K562 (cell line): ENCODE measurements at regions not wholly inside any gene's neighbourhood (a gene's known extent, or its start where the extent isn't known, plus 50 kb on each side); places are given as distances from the start of the nearest gene placed in this dataset.

Experiments used
- ATAC-seq: fragments of 200-7000 bp; cut with Tn5 transposase; 3 replicates; pipeline ENCODE4 v1.9.1; 2020; ENCODE audit warnings: moderate library complexity
- BruUV-seq: library from RNA; stranded (reverse); fragments of 400-500 nt; replicated peaks from 2 replicates; lab custom pipeline; 2021; lab: Mats Ljungman, UMichigan
- CTCF ChIA-PET: fragments of 300-600 bp; formaldehyde crosslinking; extraction: SDS; loops from one replicate; lab custom pipeline; 2021; ENCODE audit warnings: low intra/inter-chr PET ratio; lab: Yijun Ruan, JAX
- POLR2A ChIA-PET: fragments of 300-600, 350-650 bp; sonication (Branson Sonifier 250); formaldehyde crosslinking; extraction: SDS; loops from one replicate; lab custom pipeline; 2021; ENCODE audit warnings: antibody characterized with exemption, inconsistent platforms; lab: Yijun Ruan, JAX
- DNase-seq, 4 experiments: peaks; one replicate each; pipeline versions ENCODE4 v3.0.0 to v3.0.0-alpha.2; 2011 to 2018; ENCODE audit warnings: low spot score in 3 of 4, mixed read lengths in 3 of 4; ENCODE audit errors: extremely low read depth in 1 of 4
- FAIRE-seq: peaks from 2 replicates; lab custom pipeline; 2011; peaks lifted over from hg19 to GRCh38; lab: Jason Lieb, UNC
- H2AFZ ChIP-seq: 2 replicates; pipeline ENCODE4 v1.6.0; 2011; ENCODE audit warnings: low read depth, low read length, control low read depth, inconsistent platforms
- H3K27ac ChIP-seq: fragments of 200-600 bp; 3 replicates; pipeline ENCODE4 v1.8.0; 2011; ENCODE audit warnings: low read depth, mild to moderate bottlenecking, control low read depth, inconsistent platforms, low read length, moderate library complexity, mixed read lengths; ENCODE audit errors: extremely low read depth
- H3K27me3 ChIP-seq, 2 experiments: fragments of 300-600 bp in 1 of 2; 2 replicates in 1 of 2; 3 replicates in 1 of 2; pipeline versions ENCODE4 v1.6.0 to v1.8.0; 2011; ENCODE audit warnings: inconsistent platforms in 2 of 2, low read length in 2 of 2, mild to moderate bottlenecking in 1 of 2, mixed read lengths in 1 of 2, moderate library complexity in 1 of 2; ENCODE audit not compliant: control insufficient read depth in 2 of 2, insufficient read depth in 2 of 2
- H3K36me3 ChIP-seq: fragments of 300-600 bp; 3 replicates; pipeline ENCODE4 v1.8.0; 2011; ENCODE audit warnings: mild to moderate bottlenecking, low read length, inconsistent platforms; ENCODE audit not compliant: control insufficient read depth, insufficient read depth
- H3K4me1 ChIP-seq, 2 experiments: fragments of 200-600 bp in 1 of 2; replicated peaks in 1 of 2; 2 replicates in 1 of 2; 3 replicates in 1 of 2; pipeline versions ENCODE4 v1.5.1 to v1.8.0; 2011; ENCODE audit warnings: inconsistent platforms in 2 of 2, low read length in 2 of 2, mild to moderate bottlenecking in 1 of 2, mixed read lengths in 1 of 2, moderate library complexity in 1 of 2; ENCODE audit not compliant: control insufficient read depth in 2 of 2, insufficient read depth in 2 of 2
- H3K4me2 ChIP-seq: 2 replicates; pipeline ENCODE4 v1.6.1; 2011; ENCODE audit warnings: low read length, control low read depth, inconsistent platforms, mixed read lengths; ENCODE audit not compliant: insufficient read depth
- H3K4me3 ChIP-seq: fragments of 200-600 bp; sonication (generic), shearing (Covaris generic); 2 replicates; pipeline ENCODE4 v1.5.1; 2016; ENCODE audit warnings: control low read depth, inconsistent platforms
- H3K79me2 ChIP-seq: fragments of 200-600 bp; 3 replicates; pipeline ENCODE4 v1.8.0; 2011; ENCODE audit warnings: low read length, inconsistent platforms; ENCODE audit not compliant: control insufficient read depth, insufficient read depth
- H3K9ac ChIP-seq, 2 experiments: 2 replicates each; pipeline versions ENCODE4 v1.6.0 to v1.6.1; 2011; ENCODE audit warnings: low read depth in 2 of 2, low read length in 2 of 2, control low read depth in 1 of 2, inconsistent platforms in 1 of 2, mild to moderate bottlenecking in 1 of 2, mixed read lengths in 1 of 2; ENCODE audit not compliant: insufficient read depth in 1 of 2
- H3K9me1 ChIP-seq: one replicate; pipeline ENCODE4 v1.6.0; 2011; ENCODE audit warnings: inconsistent platforms, mild to moderate bottlenecking, low read length, moderate library complexity; ENCODE audit not compliant: control insufficient read depth, insufficient read depth
- H3K9me3 ChIP-seq: replicated peaks from 2 replicates; pipeline ENCODE4 v1.5.1; 2011; ENCODE audit warnings: low read depth, low read length, inconsistent platforms; ENCODE audit not compliant: control insufficient read depth, insufficient read depth
- H4K20me1 ChIP-seq: replicated peaks from 2 replicates; pipeline ENCODE4 v1.6.1; 2011; ENCODE audit warnings: low read length, inconsistent platforms, mixed read lengths; ENCODE audit not compliant: control insufficient read depth, insufficient read depth
- BMI1 ChIP-seq: fragments of 150-350 bp; IDR thresholded peaks from 2 replicates; pipeline ENCODE4 v1.6.1; 2014; ENCODE audit warnings: low read length
- CC2D1A ChIP-seq: fragments of 450-650 bp; IDR thresholded peaks from 2 replicates; pipeline ENCODE4 v1.6.1; 2017; ENCODE audit warnings: mild to moderate bottlenecking
- ESRRA ChIP-seq: fragments of 450-650 bp; IDR thresholded peaks from 2 replicates; pipeline ENCODE4 v1.6.1; 2014; ENCODE audit warnings: low read depth, mild to moderate bottlenecking, moderate library complexity, borderline replicate concordance
- ETV1 ChIP-seq: fragments of 450-650 bp; conservative IDR thresholded peaks from 2 replicates; pipeline ENCODE4 v1.6.1; 2016; ENCODE audit warnings: missing genetic modification characterization, control low read depth, low read depth, missing compliant biosample characterization
- HMGN3 ChIP-seq: IDR thresholded peaks from 2 replicates; pipeline ENCODE4 v1.6.1; 2011; ENCODE audit warnings: borderline replicate concordance, low read depth, mild to moderate bottlenecking, mixed read lengths, low read length; ENCODE audit not compliant: insufficient read length; ENCODE audit errors: extremely low read depth
- MXI1 ChIP-seq: IDR thresholded peaks from 2 replicates; pipeline ENCODE4 v1.6.1; 2011; ENCODE audit warnings: low read depth, mild to moderate bottlenecking, improper control_type of control experiment, low read length
- SRSF7 ChIP-seq: fragments of 200-400 bp; formaldehyde crosslinking; optimal IDR thresholded peaks from 2 replicates; pipeline ENCODE3; 2017; ENCODE audit warnings: mild to moderate bottlenecking, low read depth, low read length
- SRSF9 ChIP-seq: fragments of 200-400 bp; formaldehyde crosslinking; IDR thresholded peaks from 2 replicates; pipeline ENCODE4 v1.6.1; 2017; ENCODE audit warnings: low read depth, low read length, borderline replicate concordance
- in situ Hi-C: fragments of 300-500 bp; cut with MboI; formaldehyde crosslinking; loops from 4 replicates; pipeline ENCODE4 v1.15.0; 2018; ENCODE audit warnings: inconsistent platforms, mixed read lengths
- intact Hi-C: fragments of 100-400 bp; cut with micrococcal nuclease; formaldehyde crosslinking; loops from 2 replicates; pipeline ENCODE4 v1.14.2; 2022
- TF ChIP-seq, protein P1 (sequence below), 3 experiments: fragments of 200-800 bp in 1 of 3; sonication (Bioruptor generic) in 1 of 3; sonication (generic) in 1 of 3; formaldehyde crosslinking in 1 of 3; IDR thresholded peaks; 2 replicates each; pipeline versions ENCODE4 v1.6.1 to v1.8.0; 2016 to 2022; ENCODE audit warnings: mild to moderate bottlenecking in 2 of 3, missing compliant biosample characterization in 2 of 3, missing genetic modification characterization in 2 of 3, missing genetic modification reagents in 1 of 3
- TF ChIP-seq, protein P2 (sequence below), 2 experiments: fragments of 450-650 bp in 1 of 2; sonication (generic) in 1 of 2; formaldehyde crosslinking in 1 of 2; IDR thresholded peaks in 1 of 2; conservative IDR thresholded peaks in 1 of 2; 2 replicates each; pipeline versions ENCODE4 v1.6.1 to v1.8.1; 2016 to 2023; ENCODE audit warnings: mild to moderate bottlenecking in 2 of 2, moderate library complexity in 2 of 2, inconsistent platforms in 1 of 2, missing genetic modification reagents in 1 of 2
- TF ChIP-seq, protein P3 (sequence below): sonication (generic); formaldehyde crosslinking; IDR thresholded peaks from 2 replicates; pipeline ENCODE4 v1.8.1; 2022; ENCODE audit warnings: missing genetic modification reagents

DNA sequence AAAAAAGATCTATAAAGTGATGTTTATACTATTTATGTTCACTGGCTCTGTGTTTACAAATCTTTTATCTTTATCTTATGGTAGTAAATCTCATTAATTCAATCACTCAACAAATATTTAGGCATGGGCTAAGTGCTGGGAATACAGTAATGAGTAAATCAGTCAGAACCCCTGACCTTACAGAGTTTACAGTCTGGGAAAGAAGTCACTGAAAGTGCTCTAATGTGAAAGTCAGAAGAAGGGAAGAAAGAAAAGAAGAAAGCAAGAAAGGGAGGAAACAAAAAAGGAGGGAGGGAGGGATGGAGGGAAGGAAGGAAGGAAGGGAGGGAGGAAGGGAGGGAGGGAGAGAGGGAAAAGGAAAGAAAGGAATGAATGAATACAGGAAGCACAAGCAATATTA lies 96.8 kb upstream of the SOX2 start:
- BruUV-seq, result no TSS peak
- no peak for FAIRE-seq

More for the DNA sequence above, 96.8 kb upstream of the SOX2 start:
- H4K20me1 ChIP-seq, result no peaks in the 10 kb centered on the region
- no peak overlapping the region for H3K4me2 ChIP-seq
- ATAC-seq (no peak), DNase-seq (no peak)
- intact Hi-C loops, result no loop called here
- POLR2A ChIA-PET, result no interaction called here
- H3K9ac ChIP-seq, result no peak overlapping the region
- no peak overlapping the region for H3K27ac ChIP-seq
- no peaks in the 10 kb centered on the region for H3K36me3 ChIP-seq
- no peaks in the 10 kb centered on the region for H3K4me1 ChIP-seq
- no peak overlapping the region for H2AFZ ChIP-seq
- no peaks in the 10 kb centered on the region for H3K27me3 ChIP-seq
- TF ChIP-seq ETV1 (tag), result no peak
- no peak for TF ChIP-seq CC2D1A
- TF ChIP-seq SRSF9, result no peak
- no peak for TF ChIP-seq ESRRA
- TF ChIP-seq BMI1, result no peak
- TF ChIP-seq, protein P1, sequence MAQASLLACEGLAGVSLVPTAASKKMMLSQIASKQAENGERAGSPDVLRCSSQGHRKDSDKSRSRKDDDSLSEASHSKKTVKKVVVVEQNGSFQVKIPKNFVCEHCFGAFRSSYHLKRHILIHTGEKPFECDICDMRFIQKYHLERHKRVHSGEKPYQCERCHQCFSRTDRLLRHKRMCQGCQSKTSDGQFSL (CRISPR knock-in tag; IDR thresholded peaks at IDR 0.05), result no peak
- TF ChIP-seq, protein P1 (tag; IDR thresholded peaks at IDR 0.05), result no peak
- no peak for TF ChIP-seq HMGN3
- no peak for TF ChIP-seq MXI1
- TF ChIP-seq, protein P2, sequence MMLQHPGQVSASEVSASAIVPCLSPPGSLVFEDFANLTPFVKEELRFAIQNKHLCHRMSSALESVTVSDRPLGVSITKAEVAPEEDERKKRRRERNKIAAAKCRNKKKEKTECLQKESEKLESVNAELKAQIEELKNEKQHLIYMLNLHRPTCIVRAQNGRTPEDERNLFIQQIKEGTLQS (IDR thresholded peaks at IDR 0.05), result no peak
- TF ChIP-seq, protein P2 (CRISPR knock-in tag; conservative IDR thresholded peaks at IDR 0.05), result no peak
- TF ChIP-seq, protein P3, sequence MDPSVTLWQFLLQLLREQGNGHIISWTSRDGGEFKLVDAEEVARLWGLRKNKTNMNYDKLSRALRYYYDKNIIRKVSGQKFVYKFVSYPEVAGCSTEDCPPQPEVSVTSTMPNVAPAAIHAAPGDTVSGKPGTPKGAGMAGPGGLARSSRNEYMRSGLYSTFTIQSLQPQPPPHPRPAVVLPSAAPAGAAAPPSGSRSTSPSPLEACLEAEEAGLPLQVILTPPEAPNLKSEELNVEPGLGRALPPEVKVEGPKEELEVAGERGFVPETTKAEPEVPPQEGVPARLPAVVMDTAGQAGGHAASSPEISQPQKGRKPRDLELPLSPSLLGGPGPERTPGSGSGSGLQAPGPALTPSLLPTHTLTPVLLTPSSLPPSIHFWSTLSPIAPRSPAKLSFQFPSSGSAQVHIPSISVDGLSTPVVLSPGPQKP (CRISPR knock-in tag), result no peak
- no peak for TF ChIP-seq SRSF7
- H3K4me3 ChIP-seq, result no peak overlapping the region
- no peaks in the 10 kb centered on the region for H3K9me3 ChIP-seq
- no peaks in the 10 kb centered on the region for H3K9me1 ChIP-seq
- in situ Hi-C loops, result no loop called here
- CTCF ChIA-PET, result no interaction called here
- no peaks in the 10 kb centered on the region for H3K79me2 ChIP-seq
